Middle frontal gyrus (tissue), 1 donor: ENCODE measurements at regions not wholly inside any gene's neighbourhood (a gene's known extent, or its start where the extent isn't known, plus 50 kb on each side); places are given as distances from the start of the nearest gene placed in this dataset.

ENCODE experiments used
- DNase-seq: peaks from one replicate; pipeline ENCODE4 v3.0.0-alpha.2; 2015; ENCODE audit warnings: low spot score; ENCODE audit errors: extremely low spot score

GRCh38 chr1:59108481-59109317, 188.2 kb upstream of the FGGY start:
- DNase-seq, result no peak

- DNase-seq, result no peak
These were observed 186.6 kb upstream of the FGGY start for GRCh38 chr1:59110271-59110670.

GRCh38 chr1:59113876-59114457, 182.9 kb upstream of the FGGY start:
- no peak for DNase-seq

- DNase-seq, result no peak
These were observed 181.0 kb upstream of the FGGY start for GRCh38 chr1:59115865-59116264.

GRCh38 chr1:59116920-59117542, 179.9 kb upstream of the FGGY start:
- no peak for DNase-seq

- no peak for DNase-seq
These were observed 174.4 kb upstream of the FGGY start for GRCh38 chr1:59122527-59122926.

GRCh38 chr1:59123081-59123681, 173.7 kb upstream of the FGGY start:
- no peak for DNase-seq

- DNase-seq, result no peak
These were observed 172.7 kb upstream of the FGGY start for GRCh38 chr1:59124166-59124565.

GRCh38 chr1:59125154-59125553, 171.7 kb upstream of the FGGY start:
- DNase-seq, result no peak

GRCh38 chr1:59125676-59126320, 171.1 kb upstream of the FGGY start:
- DNase-seq, result no peak

- no peak for DNase-seq
These were observed 170.5 kb upstream of the FGGY start for GRCh38 chr1:59126366-59126765.

- no peak for DNase-seq
These were observed 168.6 kb upstream of the FGGY start for GRCh38 chr1:59128239-59128736.

GRCh38 chr1:59128784-59129227, 168.1 kb upstream of the FGGY start:
- no peak for DNase-seq

GRCh38 chr1:59132295-59132694, 164.6 kb upstream of the FGGY start:
- no peak for DNase-seq

- no peak for DNase-seq
These were observed 162.9 kb upstream of the FGGY start for GRCh38 chr1:59133997-59134396.

- no peak for DNase-seq
These were observed 161.1 kb upstream of the FGGY start for GRCh38 chr1:59135761-59136255.

GRCh38 chr1:59136541-59137275, 160.2 kb upstream of the FGGY start:
- DNase-seq, result no peak

GRCh38 chr1:59137276-59137615, 159.6 kb upstream of the FGGY start:
- no peak for DNase-seq

- DNase-seq, result no peak
These were observed 158.9 kb upstream of the FGGY start for GRCh38 chr1:59137968-59138367.

- DNase-seq, result peak; percentile 24
These were observed 158.5 kb upstream of the FGGY start for GRCh38 chr1:59138402-59138801.

GRCh38 chr1:59139396-59139795, 157.5 kb upstream of the FGGY start:
- no peak for DNase-seq
